HG03460 (cell line): ENCODE measurements at regions not wholly inside any gene's neighbourhood (a gene's known extent, or its start where the extent isn't known, plus 50 kb on each side); places are given as distances from the start of the nearest gene placed in this dataset.

Experiments
- ATAC-seq: cut with Tn5 transposase; IDR thresholded peaks from one replicate; pipeline ENCODE4 v1.9.1; 2021; ENCODE audit not compliant: unreplicated experiment

- ATAC-seq = no peak
These were observed 134.8 kb upstream of the IGF1R start for GRCh38 chr15:98513428-98513986.

GRCh38 chr15:98514034-98514622 is 134.2 kb upstream of the IGF1R start:
- ATAC-seq = no peak

GRCh38 chr15:98518823-98519561 is 129.3 kb upstream of the IGF1R start:
- peak; percentile 79 for ATAC-seq

- no peak for ATAC-seq
These were observed 128.4 kb upstream of the IGF1R start for GRCh38 chr15:98519767-98520550.

GRCh38 chr15:98522127-98522526 is 126.2 kb upstream of the IGF1R start:
- no peak for ATAC-seq

- no peak for ATAC-seq
These were observed 124.3 kb upstream of the IGF1R start for GRCh38 chr15:98523912-98524662.

- no peak for ATAC-seq
These were observed 123.3 kb upstream of the IGF1R start for GRCh38 chr15:98524838-98525660.

- no peak for ATAC-seq
These were observed 122.7 kb upstream of the IGF1R start for GRCh38 chr15:98525661-98526001.

GRCh38 chr15:98526094-98526493 is 122.2 kb upstream of the IGF1R start:
- ATAC-seq = no peak

- ATAC-seq = no peak
These were observed 120.2 kb upstream of the IGF1R start for GRCh38 chr15:98528046-98528725.

- ATAC-seq = no peak
These were observed 118.9 kb upstream of the IGF1R start for GRCh38 chr15:98529205-98530145.

- ATAC-seq = no peak
These were observed 117.8 kb upstream of the IGF1R start for GRCh38 chr15:98530570-98530969.

- ATAC-seq = no peak
These were observed 116.3 kb upstream of the IGF1R start for GRCh38 chr15:98532063-98532462.

GRCh38 chr15:98536976-98537375 is 111.4 kb upstream of the IGF1R start:
- no peak for ATAC-seq

- ATAC-seq = no peak
These were observed 110.8 kb upstream of the IGF1R start for GRCh38 chr15:98537516-98538060.

- no peak for ATAC-seq
These were observed 106.8 kb upstream of the IGF1R start for GRCh38 chr15:98541519-98541918.

- ATAC-seq = no peak
These were observed 105.1 kb upstream of the IGF1R start for GRCh38 chr15:98543237-98543636.

- no peak for ATAC-seq
These were observed 102.0 kb upstream of the IGF1R start for GRCh38 chr15:98546329-98546728.
